NCI-H1092 treated with DMSO at 0.1 percent for 48 hours (cell line): ENCODE measurements at regions not wholly inside any gene's neighbourhood (a gene's known extent, or its start where the extent isn't known, plus 50 kb on each side); places are given as distances from the start of the nearest gene placed in this dataset.

ENCODE experiments used
- DNase-seq: peaks from one replicate; lab custom pipeline; 2025; lab: John Stamatoyannopoulos, UW

DNA sequence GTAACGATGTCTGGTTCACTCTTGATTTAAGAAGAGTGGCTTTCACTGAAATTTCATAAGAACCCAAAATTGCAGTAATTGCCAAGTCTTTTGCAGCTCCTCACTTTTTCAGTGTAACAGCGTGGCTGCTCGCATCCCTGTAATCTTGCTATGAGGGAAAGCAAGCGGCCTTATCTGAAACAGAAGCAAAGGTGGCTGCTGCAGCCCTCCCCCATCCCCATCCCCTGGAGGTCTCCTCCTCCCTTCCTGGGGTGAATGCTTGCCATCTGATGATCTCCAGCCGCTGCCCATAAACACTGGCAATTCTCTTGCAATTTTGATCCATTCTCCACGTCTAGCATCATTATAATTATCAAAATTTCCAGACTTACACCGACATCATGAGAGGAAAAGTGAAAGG, 182.5 kb upstream of the ASIC2 start:
- no peak for DNase-seq

DNA sequence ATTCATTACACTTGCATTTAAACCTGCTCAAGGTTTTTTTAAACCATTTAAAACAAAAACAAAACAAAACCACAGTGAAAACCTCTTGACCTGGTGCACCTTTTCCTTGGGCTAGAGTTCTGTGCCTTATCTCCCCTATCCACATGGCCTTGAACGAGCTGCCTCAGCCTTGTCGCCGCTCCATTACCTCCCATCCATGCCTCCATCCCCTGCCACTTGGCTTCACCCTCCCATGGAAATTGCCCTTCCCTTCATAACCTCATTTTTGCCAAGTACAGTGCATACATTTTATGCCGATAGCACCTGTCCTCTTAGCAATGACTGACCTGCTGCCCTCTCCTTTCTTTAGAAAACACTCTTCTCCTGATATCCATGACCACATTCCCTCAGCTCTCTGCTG, 188.6 kb upstream of the ASIC2 start:
- DNase-seq: no peak

DNA sequence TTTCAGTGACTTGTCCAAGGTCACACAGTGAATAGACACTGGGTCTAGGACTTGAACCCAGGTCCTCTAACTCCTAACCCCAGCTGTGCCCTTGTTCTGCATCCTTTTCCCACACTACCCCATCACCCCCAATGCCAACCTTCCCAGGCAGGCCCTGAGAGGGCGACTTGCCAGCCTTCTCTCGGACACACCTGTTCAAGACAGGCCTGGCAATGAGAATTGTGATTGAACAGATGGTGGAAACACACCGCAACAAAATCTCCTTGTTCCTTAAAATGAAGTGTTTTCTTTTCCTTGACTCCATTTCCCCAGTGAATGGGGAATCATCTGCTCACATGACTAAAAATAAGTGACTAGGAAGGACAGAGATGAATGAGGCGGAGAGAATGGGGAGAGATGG, 189.5 kb upstream of the ASIC2 start:
- no peak for DNase-seq

DNA sequence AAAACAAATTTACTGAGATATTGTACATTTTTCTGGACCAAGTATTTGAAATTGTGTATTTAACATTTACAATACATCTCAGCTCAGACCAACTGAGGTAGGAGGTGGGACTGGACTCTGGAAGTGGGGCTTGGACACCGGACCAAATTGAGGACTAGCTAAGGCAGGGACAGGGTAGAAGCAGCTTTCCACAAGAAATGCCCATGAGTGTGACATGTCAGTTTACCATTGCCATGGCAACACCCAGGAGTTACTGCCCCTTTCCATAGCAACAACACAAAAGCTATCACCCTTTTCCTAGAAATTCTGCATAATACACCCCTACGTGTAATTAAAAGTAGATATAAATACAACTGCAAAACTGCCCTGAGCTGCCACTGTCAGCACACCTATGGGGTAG, 191.5 kb upstream of the ASIC2 start:
- DNase-seq: no peak

DNA sequence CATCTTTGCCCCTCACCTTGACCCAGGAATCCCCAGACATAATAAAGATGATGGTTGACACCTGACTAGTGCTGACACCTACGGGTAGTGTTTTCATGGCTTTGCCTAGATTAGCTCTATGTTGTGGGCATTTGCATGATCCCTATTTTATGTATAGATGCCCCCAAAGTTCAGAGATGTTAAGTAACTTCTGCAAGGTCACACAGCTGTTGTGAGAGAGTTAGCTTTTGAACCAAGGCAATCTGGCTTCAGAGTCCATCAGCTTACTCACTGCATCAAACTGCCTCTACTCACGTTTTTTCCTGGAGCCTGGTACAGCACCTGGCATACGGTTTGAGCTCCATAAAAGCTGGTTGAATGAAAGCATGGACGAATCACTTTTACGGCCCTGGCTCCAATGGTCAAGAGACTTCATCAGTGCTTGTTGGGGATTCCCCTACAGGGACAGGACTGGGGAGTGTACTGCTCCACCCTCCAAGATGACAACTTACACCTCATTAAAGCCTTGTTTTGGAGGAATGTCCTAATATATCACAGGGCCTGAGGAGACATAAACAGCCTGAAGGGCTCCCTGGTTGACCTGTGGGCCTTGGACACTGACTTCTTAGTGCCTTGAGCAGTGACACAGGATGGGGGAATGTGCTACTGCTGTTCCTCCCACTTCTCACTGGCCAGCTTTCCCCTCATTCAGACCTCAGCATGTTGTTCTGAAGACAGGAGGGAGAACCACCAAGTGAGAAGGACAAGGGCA, 193.2 kb upstream of the ASIC2 start:
- no peak for DNase-seq

DNA sequence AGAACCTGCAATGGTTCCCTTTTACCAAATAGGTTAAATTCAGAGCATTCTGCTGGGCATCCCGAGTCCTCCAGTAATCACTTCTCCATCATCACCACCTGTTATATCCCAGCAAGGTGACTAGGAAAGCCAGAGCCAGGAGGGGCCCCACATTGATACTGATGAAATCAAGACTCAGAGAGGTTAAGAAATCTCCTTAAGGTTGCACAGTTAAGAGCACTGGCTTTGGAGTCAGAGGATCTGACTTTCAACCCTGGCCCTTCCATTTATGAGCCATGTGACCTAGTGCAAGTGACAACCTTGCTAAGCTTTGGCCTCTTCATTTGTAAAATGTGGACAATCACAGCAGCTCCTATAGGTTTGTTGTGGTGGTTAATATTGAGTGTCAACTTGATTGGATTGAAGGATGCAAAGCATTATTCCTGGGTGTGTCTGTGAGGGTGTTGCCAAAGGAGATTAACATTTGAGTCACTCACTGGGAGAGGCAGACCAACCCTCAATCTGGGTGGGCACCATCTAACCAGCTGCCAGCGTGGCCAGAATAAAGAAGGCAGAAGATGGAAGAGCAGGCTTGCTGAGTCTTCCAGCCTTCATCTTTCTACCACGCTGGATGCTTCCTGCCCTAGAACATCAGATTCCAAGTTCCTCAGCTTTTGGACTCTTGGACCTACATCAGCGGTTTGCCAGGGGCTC, 194.2 kb upstream of the ASIC2 start:
- DNase-seq: no peak

DNA sequence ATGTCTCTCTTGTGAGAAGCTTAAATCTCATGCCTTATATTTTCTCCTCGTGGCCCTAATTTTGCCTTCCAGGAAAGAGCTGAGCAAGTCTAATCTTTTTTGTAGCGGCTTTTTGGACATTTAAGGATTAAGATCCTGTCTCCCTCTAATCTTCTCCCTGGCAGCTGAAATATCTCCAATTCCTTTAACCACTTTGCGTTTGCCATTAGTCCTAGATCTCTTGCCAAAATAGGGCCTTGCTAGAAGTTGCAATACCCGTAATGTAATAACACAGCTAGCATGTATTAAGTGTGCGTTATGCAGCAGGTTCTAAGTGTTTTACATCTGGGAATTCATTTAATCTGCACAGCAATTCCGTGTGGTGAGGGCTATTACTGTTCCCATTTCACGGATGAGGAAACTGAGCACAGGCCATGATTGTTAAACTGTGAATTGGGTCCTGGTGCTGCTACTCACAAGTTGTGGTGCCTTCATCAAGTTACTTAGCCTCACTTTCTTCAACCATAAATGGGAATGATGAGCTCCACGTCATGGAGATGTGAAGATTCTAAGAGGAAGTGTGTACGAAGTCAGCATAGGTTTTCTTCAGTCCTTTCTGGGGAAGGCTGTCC, 198.9 kb upstream of the ASIC2 start:
- DNase-seq: no peak

DNA sequence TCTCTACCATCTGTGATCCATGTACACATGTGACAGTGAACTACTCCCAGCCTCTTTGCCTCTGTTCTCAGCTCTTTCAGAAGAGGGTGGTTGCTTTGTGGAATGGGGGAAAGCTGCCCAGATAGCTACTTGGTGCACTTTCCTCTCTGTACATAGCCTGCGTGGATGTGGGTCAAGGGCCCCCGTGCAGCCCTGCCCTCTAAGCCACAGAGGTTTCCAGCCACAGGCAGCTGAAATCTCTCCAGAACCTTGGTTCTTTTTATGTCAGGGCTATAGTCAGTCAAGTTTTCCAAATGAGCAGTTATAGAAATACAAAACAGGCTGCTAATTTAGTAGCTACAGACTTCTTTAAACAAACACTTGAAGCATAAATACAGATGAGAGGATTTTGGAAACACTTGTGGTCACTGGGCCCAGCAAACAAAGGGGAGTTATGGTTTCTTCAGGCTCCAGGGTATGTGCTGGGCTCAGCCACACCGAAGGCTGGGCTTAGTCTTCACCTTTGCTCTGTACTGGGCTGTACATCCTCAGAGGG, 199.7 kb upstream of the ASIC2 start:
- no peak for DNase-seq

DNA sequence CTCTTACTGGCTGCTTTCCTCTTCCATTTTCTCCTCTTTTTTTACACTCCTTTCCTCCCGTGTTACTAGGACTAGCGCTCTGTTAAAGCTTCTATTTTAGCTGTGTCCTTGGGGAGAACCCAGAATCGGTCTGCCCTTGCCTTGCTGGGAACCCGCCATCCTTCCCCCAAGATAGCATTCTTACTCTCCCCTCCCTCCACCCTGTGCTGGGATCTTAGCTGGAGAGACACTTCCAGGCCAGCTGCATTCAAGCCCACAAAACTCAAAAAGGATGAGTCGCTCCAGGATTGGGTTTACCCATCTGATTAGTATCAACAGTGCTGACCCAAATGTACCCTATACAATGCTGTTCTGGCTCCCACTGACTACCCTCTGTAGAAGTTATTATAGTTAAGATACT, 200.5 kb upstream of the ASIC2 start:
- no peak for DNase-seq

DNA sequence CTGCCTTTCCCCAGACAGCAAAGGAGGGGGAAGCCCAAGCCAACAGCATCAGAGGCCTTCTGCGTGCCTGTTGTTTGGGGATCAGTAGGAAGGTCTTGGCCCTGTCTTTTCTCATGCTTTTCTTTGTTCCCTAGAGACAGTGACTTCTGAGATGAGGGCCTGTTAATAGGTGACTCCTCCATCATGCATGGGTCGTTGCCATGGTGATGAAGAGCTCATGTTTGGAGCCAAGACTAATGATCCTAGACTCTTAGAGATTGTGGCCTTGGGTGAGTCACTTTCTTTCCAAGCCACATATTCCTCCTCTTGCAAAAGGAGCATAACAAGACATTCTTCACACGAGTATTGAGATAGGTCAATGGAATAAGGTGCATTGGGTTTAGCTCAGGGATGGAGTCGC, 201.1 kb upstream of the ASIC2 start:
- no peak for DNase-seq

DNA sequence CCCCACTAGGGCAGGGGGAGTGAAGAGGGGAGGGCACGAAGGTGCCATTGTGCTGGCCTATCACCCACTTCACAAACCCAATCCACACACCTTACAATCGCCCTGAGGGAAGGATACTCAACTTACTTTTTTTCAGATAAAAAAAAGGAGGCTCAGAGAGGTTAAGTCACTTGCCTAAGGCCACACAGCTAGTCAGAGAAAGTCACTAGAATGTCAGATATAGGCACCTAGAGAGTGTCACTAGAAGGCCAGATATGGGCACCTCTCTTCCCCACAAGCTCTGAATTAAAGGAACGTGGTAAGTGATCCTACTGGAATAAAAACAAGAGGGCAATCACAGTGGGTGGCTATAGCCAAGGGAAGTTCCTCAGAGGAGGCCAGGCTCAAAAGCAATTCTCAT, 204.5 kb upstream of the ASIC2 start:
- no peak for DNase-seq

DNA sequence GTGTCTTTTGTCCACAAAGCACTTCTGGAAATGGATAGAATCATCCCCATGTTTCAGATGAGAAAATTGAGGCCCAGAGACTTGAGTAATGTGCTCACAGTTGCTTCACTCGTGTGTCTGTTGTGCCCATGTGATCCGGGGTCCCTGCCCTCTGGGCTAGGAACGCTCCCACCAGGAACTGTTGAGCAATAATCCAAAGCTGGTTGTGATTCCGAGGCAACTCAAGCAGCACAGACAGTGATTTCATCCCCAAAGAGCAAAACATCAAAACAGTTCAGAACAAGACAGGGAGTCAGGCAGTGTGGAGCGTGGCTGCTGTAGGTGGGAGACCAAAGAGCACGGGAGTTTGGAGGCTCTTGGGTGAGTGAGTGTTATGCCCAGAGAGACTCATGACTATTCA, 205.0 kb upstream of the ASIC2 start:
- no peak for DNase-seq

DNA sequence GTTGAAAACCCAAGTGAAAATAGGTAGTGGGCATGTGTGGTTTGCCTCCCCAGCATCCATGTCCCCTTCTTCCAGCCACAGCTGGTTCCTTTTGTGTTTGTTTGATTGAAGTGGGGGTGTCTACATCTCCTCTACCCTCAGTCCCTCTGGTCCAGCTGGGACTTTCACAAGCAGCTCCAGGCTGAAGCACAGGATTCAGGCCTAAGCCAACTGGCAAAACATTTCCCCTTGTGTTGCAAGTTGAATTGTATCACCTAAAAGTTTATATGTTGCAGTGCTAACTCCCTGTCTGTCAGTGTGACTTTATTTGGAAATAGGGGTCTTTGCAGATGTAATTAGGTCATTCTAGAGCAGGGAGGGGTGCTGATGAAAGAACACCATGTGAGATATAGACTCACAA, 205.9 kb upstream of the ASIC2 start:
- DNase-seq: no peak

DNA sequence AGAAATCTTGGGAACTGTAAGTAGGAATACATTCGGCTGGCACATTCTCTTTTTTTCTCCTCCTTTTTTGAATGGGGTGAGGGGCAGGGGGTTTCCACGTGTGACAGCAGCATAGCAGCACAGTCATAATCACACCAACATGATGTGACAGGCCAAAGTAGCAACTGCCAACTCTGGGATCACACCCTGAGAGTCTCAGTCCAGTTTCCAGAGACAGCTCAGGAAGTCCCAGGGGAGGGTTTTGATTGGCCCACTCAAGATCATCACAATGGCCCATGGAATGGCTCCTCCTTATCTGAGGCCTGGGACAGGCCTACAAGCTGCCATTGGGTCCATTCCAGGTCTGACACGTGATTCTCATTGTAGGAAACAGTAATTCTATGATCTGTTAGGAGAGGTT, 207.1 kb upstream of the ASIC2 start:
- no peak for DNase-seq

DNA sequence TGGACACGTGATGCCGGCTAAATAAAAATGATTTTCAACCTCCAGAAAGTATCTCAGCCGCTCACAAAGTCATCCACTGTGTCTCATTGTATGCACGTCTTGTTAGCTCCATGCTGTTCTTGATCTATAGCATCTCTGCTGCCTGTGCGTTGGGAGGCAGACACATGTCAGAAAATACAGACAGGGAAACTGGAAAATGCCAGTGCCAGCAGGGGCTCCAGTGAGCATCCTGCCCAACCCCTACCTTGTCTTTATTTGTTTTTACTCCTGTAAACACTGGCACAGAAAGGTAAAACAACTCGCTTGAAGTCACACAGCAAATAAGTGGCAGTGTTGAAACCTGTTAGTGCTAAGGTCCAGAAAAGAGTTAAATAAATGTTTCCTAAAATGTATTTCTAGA, 208.1 kb upstream of the ASIC2 start:
- DNase-seq: no peak

DNA sequence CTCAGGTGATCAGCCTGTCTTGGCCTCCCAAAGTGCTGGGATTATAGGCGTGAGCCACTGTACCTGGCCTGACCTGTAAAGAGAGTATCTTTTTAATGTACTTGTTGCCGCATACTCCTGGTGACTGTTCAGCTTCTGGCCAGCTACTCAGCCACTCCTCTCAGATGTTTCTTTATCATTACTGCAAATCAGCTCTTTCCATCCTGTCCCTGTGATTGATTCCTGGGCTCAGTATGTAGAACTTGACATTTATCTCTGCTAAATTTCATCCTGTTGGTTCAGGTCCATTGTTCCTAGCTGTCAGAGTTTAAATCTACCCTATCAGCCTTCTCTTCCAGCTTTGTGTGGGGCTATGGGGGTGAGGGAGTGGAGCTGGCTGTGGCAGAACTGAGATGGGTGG, 211.5 kb upstream of the ASIC2 start:
- DNase-seq: no peak

DNA sequence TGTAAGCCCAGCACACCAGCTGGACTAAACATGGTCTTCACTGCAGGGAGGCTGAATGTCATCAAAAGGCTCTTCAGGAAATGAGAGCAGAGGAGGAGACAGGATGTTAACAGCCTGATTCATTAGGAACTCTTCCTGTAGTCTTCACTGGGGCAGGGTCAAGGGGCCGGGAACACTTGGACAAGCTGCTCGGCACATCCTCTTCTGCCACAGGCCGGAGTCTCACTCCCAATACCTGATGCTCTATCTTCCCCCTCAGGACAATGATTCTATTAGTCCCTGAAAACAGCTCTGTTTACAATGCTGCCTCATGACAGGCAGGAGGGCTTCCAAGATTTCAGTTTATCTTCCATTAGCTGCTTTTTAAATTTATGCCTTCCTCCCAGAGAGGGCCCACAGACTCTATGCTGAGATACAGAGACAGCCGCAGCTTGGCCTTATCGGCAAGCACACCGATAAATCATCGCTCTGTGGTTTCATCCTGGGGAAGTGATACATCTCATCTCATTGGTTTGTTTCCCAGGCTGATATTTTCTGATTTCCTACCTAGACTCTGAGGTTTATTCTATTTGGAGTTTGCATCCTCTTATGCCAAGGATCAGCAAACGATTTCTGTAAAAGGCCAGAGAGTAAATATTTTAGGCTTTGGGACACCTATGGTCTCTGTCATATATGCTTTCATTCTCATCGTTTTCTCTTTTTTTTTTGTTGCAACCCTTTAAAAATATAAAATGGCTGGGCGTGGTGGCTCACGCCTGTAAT, 214.0 kb upstream of the ASIC2 start:
- DNase-seq: no peak

DNA sequence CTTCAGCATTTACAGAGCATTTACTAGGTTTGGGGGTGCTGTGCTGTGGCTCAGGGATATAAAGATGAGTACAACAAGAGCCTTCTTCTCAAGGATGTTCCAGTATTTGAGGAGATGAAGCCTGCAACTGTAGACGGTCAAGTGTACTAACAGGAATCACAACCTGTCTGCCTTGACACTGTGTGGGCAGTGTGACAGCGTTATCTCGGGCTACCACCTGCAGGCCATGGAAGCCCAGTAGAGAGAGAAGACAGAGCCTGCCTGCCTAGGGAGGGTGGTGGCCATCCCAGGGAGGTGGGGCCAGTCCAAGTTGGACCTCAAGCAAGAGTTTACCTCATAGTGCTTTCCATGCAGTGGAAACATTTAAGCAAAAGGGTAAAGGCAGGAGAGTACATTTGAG, 215.1 kb upstream of the ASIC2 start:
- no peak for DNase-seq

DNA sequence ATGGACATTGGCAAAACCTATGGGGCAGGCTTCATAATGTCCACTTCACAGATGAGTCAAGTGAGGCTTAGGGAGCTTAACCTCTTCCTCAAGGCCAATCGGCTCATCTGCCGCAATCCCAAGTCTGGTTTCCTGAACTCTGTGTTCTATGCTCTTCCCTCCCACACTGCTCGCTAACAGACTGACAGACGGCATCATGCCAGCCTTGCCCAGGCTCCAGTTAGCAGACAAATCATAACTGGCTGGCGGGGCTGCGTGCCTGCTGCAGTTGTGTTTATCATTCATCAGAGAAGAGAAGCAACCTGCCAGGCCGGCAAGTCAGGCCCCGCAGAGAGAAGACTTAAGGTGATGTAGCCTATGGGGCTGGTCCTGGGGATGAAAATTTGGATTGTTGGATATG, 216.2 kb upstream of the ASIC2 start:
- no peak for DNase-seq

DNA sequence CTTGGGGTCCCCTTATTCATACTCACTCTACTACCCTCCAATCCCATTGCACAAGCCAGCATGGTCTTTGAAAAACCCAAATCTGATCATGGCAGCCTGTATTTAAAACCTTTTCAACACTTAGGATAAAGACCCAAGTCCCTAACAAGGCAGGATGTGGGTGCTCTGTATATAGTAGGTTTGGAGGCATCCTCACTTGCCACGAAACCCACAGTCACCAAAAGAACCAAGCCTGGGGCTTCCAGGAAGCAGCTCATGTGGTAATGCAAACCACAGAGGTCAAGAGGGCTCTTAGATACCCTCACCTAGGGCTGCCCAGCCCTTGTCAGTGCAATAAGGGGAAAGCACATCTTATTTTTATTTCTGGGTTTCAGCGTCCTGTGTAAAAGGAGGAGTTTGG, 218.6 kb upstream of the ASIC2 start:
- no peak for DNase-seq

DNA sequence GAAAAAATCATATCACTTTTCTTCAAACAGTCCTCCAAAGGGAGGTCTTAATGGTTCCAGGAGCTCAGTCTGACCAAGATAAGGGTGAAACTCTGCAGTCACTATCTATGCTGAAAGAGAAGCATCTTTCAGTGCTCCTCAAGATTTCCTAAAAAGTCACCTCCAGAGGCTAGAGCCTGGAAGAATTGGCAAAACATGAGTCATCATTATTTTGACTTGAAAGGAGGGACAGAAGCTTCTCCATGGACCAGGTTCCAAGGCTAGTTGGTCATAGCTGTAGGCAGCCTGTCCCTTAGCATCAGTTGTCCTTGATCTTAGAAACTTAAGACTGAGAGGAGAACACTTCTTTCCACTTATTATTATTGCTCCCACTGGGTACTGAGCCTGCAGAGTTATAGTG, 219.0 kb upstream of the ASIC2 start:
- no peak for DNase-seq

DNA sequence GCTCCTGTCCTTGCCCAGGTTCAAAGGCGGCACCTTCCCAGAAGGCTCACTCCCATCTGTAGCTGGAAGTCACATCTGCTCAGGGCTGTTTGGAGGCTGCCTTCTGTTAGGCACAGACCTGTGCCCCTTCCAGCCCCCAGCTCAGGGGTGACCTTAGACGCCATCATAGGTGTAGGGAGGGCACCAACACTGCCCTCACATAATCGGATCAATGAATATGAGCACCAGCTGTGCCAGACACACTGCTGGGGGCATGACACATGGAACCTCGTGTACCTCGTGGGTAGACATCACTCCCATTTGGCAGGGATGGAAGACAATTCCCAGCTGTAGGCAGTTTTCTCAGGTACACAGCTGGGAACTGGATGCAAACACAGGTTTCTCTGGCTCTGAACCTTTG, 220.7 kb upstream of the ASIC2 start:
- DNase-seq: no peak

DNA sequence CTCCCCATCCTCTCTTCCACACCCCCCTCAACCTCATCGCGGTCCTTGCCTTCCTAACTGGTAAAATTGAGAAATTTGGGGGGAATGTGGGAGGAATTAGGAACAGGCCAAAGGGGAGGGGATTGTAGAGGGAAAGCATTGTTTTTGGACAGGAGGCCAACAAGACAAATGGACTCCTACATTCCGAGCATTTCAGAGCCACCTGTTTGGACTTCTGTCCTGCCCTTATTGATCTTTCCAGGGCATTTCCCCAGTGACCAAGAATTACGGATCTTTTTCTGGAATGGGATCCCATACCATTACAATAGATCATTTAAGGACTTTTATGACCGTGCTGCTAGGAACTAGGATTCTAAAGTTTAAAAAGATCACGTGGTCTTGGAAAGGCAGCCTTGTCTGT, 221.3 kb upstream of the ASIC2 start:
- DNase-seq: no peak
